ENCODE measurements at regions not wholly inside any gene's neighbourhood (a gene's known extent, or its start where the extent isn't known, plus 50 kb on each side); places are given as distances from the start of the nearest gene placed in this dataset.

- TF ChIP-seq, protein P1, sequence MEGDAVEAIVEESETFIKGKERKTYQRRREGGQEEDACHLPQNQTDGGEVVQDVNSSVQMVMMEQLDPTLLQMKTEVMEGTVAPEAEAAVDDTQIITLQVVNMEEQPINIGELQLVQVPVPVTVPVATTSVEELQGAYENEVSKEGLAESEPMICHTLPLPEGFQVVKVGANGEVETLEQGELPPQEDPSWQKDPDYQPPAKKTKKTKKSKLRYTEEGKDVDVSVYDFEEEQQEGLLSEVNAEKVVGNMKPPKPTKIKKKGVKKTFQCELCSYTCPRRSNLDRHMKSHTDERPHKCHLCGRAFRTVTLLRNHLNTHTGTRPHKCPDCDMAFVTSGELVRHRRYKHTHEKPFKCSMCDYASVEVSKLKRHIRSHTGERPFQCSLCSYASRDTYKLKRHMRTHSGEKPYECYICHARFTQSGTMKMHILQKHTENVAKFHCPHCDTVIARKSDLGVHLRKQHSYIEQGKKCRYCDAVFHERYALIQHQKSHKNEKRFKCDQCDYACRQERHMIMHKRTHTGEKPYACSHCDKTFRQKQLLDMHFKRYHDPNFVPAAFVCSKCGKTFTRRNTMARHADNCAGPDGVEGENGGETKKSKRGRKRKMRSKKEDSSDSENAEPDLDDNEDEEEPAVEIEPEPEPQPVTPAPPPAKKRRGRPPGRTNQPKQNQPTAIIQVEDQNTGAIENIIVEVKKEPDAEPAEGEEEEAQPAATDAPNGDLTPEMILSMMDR (IDR thresholded peaks at IDR 0.05) = no peak
- TF ChIP-seq FOXM1 (IDR thresholded peaks at IDR 0.05; ENCODE audit: low read depth) (no peak), SMC3 (IDR thresholded peaks at IDR 0.05; ENCODE audit: low read depth, low read length) (no peak)
Measured at GRCh38 chr9:100913257-100913656, 115.3 kb upstream of the PLPPR1 start.

Measured in SK-N-SH (cell line).